ENCODE measurements at regions not wholly inside any gene's neighbourhood (a gene's known extent, or its start where the extent isn't known, plus 50 kb on each side); places are given as distances from the start of the nearest gene placed in this dataset.

- DNase-seq (ENCODE audit: low spot score): no peak
Measured at GRCh38 chrX:10818651-10819050, 198.3 kb upstream of the MID1 start.

DNA sequence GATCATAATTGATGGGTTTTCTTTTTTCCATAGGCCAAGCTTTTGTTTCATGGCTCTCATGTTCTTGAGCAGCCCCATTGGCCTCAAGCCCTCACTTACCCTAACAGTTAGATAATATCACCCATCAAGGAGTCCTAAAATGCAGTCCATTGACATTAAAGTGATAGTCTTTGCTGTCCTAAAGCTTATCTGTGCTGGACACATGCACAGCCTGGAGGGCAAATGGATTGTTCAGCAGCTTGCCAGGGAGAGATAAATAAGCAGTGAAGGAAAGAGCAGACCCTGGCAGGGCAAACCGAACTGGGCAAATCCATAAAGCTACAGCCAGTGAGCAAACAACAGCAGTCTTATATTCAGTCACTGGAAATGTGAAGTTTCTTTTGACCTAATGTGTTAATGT, 199.6 kb upstream of the MID1 start:
- DNase-seq (ENCODE audit: low spot score): no peak

GRCh38 chrX:10821293-10821692, 200.9 kb upstream of the MID1 start:
- DNase-seq (ENCODE audit: low spot score): peak; percentile 16

DNA sequence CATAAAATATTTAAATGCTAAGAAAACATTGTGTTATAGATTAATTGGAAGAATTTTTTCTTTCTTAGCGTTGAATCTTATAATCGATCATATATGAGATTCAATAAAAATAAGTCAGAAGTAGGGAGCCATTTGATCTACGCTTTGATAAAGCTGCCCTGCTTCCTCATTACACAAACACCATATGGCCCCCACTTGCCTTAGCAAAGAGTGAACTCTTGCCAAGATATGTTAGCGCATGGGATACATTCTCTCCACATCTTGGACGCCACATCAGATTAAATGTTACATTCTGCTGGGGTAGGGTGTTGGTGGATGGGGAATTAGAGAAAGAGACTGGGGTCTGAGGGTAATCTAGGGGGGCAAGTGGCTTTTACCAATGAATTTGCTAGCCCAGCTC, 207.7 kb upstream of the MID1 start:
- DNase-seq (ENCODE audit: low spot score): no peak

DNA sequence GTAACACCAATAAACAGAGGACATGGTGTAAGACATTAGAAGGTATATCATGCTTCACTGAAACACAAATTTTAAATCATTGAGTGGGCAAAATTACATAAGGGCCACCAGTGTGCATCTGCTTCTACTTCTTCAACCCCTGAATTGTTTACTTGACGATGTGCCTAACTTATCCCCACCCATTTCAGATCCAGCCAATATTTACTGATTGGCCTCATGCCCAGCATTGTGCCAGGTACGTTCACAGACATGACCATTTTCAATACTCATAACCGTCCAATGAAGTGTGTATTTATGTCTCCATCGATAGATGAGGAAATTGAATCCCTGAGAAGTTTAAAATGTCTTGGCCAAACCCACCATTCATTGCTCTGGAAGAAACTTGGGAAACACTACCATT, 208.3 kb upstream of the MID1 start:
- no peak for DNase-seq (ENCODE audit: low spot score)

- no peak for DNase-seq (ENCODE audit: low spot score)
Measured at GRCh38 chrX:10831716-10832502, 211.5 kb upstream of the MID1 start.

GRCh38 chrX:10833299-10834169, 213.1 kb upstream of the MID1 start:
- DNase-seq (ENCODE audit: low spot score): peak; percentile 3

DNA sequence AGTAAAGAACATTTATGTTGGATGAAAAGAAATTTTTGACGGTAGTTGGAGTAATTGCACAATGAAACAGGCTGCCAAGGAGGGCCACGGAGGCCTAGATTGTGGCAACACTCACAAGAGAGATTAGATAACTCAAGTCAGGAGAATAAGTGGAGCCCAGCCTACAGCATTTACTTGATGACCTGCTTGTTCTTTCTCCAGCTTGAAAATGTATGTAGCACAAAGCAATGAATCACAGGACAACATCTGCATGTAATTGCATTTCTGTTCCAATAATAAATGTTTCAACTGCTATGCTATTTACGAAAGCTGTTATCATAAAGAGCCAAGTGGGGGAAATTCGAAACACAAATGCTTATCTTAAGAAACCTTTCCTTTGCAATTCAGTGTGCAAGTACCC, 221.2 kb upstream of the MID1 start:
- DNase-seq (ENCODE audit: low spot score): no peak

- no peak for DNase-seq (ENCODE audit: low spot score)
Measured at GRCh38 chrX:10842646-10843045, 222.3 kb upstream of the MID1 start.

DNA sequence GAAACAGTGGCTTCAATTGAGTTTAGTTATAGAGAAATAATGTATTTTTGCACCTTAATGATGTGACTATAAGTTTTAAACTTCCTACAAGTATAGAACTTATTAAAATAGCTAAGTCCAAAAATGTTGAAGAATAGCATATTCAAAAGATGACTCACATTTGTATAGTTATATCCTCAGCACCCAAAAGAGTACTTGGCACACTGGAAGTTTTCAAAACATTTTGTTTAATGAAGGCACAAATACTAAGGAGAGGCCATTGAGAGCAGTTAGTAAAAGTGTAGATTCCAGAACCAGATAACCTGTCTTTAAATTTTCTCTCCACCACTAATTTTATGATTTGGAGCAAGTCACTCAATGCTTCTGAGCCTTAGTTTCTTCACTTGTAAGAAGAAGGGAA, 226.9 kb upstream of the MID1 start:
- no peak for DNase-seq (ENCODE audit: low spot score)

DNA sequence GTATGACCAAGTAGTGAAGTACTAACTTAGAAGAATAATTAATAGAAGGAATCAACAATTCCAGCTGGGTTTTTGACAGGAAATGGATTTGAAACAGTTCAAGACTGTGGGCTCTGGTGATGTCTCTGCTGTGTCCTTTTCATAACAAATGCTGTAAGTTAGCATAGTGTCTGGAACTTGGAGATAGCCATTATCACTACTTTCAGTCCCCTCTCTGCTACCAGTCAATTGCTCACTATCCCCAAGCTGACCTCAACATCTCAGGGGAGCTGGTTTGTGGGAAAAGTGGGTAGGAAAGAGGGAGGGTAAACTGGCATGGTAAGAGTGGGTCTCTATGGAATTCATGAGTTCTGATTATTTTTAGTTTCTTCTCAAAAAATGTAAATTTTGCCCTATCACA, 231.4 kb upstream of the MID1 start:
- no peak for DNase-seq (ENCODE audit: low spot score)

GRCh38 chrX:10854594-10854993, 234.2 kb upstream of the MID1 start:
- no peak for DNase-seq (ENCODE audit: low spot score)

GRCh38 chrX:10855845-10856244, 235.5 kb upstream of the MID1 start:
- DNase-seq (ENCODE audit: low spot score): no peak

- DNase-seq (ENCODE audit: low spot score): no peak
Measured at GRCh38 chrX:10856797-10857196, 236.4 kb upstream of the MID1 start.

GRCh38 chrX:10859353-10859752, 239.0 kb upstream of the MID1 start:
- DNase-seq (ENCODE audit: low spot score): no peak

GRCh38 chrX:10875995-10876394, 235.1 kb upstream of the HCCS start:
- no peak for DNase-seq (ENCODE audit: low spot score)

DNA sequence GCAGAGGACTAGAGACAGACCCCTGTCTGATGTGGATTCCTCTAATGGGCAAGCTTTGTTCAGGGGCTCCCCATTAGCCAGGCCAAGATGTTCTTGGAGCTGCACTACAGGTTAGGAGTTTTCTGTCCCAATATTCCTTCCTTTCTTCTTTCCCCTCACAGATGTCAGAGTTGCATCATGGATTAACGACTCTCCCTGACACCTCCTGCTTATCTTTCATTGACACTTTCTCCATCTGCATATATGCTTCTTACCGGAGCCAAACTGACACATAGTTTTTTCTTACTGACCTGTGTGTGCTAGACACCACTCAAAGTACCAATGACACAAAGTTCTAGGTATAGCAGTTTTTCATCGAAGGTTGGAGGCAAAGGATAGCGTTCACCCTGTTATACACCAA, 228.6 kb upstream of the HCCS start:
- DNase-seq (ENCODE audit: low spot score): no peak

- no peak for DNase-seq (ENCODE audit: low spot score)
Measured at GRCh38 chrX:10884246-10884645, 226.9 kb upstream of the HCCS start.

DNA sequence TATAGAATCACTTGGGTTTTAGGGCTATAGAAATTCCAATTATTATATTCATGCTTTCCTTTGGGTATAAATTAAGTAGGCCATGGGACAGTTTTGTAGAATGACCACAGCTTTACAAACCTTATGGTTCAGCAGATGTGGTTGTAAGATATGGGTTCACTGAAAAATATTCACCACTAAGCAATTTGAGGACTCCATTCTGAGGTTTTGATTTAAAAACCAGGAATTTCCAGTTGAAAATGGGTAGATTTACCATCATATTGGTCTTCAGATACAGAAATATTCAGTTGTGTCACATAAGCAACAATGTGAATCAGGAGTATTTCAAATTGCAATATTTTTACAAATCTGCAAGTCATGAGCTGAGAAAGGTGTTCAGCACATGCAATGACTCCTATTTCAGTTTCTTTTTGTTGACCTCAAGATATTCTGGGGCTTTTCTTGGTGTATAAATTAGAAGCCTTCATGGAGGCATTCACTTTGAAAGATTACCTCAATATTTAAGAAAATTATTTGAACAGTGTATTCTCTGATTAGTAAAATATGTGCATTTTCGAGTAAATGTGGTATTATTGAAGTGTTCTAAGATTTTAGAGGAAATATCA, 218.4 kb upstream of the HCCS start:
- no peak for DNase-seq (ENCODE audit: low spot score)

DNA sequence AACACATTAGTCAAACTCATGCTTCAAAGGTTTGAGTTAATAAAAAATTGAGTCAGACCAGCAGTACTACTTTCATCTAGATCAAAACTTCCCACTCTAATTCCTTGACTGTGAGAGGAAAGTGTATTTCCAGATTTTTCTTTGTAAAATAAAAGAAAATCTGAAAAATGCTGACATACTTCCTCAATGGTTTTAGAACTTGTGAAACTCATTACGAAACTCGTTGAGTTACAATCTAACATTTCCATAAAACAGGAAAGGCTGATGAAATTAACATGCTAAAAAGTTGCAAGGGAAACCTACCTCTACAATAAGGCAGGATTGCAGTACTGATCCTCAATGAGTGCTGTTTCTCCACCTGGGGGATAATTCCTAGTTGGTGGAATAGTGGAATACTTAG, 217.8 kb upstream of the HCCS start:
- no peak for DNase-seq (ENCODE audit: low spot score)

DNA sequence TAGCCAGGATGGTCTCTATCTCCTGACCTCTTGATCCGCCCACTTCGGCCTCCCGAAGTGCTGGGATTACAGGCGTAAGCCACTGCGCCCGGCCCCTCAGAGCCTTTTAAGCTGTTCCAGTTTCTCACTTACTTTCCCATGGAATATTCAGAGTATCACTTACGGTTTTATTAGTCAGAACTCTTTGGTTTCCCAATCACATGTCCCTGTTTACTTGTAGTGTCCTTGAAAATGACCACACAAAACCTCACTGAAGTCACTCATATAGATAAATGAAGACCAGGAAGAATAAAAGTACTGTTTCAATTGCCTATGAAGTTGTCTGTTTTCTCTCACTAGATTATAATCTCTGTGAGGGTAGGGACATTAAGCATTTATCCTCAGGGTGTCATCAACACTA, 217.2 kb upstream of the HCCS start:
- DNase-seq (ENCODE audit: low spot score): no peak

- no peak for DNase-seq (ENCODE audit: low spot score)
Measured at GRCh38 chrX:10897768-10898167, 213.4 kb upstream of the HCCS start.

Measured in globus pallidus (tissue), 1 donor.